T1000 (cell line): ENCODE measurements at regions not wholly inside any gene's neighbourhood (a gene's known extent, or its start where the extent isn't known, plus 50 kb on each side); places are given as distances from the start of the nearest gene placed in this dataset.
"Not testable (repeated sequence)": the region's sequence is repeated elsewhere in the genome, so short reads cannot be mapped to it uniquely, and the experiment has no call there.

ENCODE experiments used
- DNase-seq: peaks from one replicate; lab custom pipeline; 2025; ENCODE audit warnings: mixed read lengths; lab: John Stamatoyannopoulos, UW

DNA sequence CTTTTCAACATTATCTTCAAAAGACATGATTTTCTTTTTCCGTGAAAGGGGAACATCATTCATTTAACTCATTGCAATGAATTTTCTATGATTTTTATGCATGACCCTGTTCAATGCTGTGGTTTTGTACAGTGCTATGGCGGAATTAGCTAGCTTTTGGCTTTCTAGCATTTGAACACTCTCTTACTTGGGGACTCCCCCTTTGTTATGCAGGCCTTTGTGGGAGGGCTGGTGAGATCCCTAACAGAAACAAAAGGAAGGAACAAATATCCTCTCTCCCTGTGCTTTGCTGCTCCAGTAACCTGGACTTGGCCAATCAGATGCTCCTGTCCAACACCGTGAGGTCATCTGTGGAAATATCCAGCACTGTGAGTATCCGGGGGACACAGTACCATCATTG lies 353.4 kb upstream of the FZD8 start:
- DNase-seq = no peak

DNA sequence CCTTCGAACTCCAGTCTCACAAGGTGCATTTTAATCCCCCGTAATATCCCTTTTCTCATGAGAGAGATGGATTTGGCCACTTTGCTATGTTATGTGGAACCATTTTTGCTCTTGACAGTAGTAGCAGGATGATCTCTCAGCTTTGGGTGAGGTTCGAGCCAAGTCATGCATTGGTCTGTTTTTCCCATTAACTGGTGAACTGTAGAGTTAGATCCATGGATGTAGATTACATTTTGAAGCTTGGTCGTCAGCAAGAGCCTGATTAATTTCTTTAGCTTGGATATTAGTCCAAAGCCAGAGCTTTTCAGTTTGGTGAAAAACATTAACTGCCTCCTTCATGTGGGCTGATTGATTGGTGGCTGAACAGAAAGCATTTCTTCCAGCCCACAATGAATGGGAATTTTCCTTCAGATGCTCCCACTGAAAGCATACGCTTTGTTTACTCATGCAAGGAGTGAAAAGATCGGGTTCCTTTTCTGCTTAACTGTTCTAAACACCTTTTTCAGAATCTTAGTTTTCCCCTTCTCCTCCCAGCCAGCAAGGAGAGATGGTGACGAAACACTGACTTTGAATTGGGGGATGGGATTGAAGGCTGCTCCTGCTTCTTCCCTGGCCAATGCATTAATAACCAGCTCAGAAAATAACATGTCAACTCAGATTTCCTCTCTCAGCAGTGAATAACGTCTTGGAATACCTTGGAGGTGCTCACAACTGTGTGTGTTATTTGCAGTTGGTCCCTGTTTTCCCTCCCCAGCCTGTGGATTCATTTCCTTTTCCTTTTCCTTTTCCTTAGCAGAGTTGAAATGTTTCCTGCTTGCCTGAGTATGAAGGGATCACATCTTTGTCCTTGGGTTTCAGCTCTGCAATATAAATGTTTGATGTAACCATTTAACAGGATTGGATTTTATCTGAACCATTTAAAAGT lies 351.8 kb upstream of the FZD8 start:
- no peak for DNase-seq

DNA sequence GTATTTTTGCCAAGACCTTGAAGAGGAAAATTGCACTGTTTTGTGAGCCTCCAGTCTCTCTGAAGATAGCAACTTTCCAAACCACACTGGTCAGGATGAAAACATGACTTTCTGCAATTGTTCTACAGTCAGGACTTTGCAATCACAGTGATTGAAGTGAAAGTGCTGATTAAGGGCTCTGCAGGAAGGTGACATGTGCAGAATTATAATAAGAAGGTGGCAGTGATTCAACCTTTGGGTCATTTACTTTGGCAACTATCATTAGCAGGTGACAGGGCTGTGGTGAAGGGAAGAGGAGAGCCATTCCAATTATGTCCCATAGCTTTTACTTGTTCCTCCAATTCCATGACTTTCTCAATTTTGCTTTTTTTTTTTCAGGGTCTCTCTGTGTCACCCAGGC lies 350.0 kb upstream of the FZD8 start:
- DNase-seq = no peak

DNA sequence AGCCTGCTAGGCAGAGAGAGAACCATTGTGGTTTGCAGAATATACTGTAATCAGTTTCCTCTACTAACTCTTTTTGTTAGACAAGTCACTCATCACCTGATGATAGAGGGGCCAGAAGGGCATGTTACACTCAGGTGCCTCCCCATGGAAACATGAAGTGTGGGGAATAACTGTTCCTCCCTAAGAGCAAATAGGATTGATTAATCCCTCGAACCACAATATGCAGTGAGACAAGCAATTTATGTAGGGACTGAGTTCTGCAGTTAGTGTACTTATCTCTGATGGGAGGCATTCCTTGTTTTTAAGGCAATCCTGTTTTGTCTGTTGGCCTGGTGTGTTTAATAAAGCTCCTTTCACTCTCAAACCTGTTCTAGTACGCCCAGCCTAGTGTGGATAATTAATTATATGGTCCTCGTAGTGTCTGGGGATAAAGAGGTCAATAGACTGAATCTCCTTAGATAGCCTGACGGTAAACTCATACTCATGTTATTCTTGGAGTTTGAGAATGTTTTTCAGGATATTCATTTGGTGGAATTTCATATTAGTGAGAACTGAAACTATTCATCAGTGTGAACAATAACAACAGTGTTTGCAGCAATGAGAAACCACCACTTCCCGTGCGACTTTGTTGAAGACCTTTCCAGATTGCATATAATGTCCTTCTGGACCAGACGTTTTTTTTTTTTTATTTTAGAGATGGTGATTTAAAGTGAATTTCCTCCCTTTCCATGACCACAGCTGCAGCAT lies 344.8 kb upstream of the FZD8 start:
- no peak for DNase-seq

DNA sequence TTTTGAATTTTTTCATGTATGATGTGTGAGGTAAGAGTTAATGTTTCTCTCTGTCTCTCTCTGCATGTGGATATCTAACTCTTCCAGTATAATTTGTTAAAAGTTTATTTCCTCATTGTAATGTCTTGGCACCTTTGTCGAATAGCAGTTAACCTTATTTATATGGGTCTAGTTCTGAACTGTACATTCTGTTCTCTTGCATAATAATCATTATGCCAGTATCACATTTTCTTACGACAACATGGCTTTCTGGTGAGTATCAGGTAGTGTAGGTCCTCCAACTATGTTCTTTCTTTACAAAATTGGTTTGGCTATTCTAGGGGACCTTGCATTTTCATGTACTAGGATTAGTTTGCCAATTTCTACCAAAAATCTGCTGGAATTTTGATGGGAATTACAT lies 337.0 kb upstream of the FZD8 start:
- no peak for DNase-seq

DNA sequence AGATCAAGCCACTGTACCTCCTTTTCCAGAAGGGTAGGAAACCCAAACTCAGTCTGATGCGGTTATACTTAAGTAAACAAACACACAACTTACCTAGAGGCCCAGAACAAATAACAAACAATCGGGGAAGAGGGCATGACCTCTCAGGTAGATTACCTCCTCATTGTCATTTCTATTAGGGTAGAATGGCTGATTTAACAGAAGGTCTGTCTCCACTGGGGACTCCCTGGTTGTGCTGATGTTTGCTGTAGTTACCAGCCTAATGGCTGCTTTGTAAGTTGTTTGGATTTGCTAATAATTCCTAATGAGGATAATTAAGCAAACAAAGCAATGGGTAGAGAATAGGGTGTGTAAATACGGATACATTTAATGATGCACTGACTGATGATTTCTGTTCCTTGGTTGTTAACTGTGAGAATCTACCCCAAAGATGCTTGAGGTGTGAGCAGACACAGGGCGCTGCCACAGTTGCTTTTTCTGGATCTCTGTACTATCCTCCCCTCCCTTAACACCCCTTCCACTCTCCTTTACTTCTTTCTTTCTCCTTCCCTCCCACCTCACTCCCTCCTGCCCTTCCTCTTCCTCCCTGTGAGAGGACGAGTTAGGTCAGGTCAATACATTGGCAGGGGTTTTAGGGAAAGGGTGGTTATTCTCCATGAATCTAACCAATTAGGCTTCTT lies 332.0 kb upstream of the FZD8 start:
- not testable (repeated sequence) for DNase-seq

DNA sequence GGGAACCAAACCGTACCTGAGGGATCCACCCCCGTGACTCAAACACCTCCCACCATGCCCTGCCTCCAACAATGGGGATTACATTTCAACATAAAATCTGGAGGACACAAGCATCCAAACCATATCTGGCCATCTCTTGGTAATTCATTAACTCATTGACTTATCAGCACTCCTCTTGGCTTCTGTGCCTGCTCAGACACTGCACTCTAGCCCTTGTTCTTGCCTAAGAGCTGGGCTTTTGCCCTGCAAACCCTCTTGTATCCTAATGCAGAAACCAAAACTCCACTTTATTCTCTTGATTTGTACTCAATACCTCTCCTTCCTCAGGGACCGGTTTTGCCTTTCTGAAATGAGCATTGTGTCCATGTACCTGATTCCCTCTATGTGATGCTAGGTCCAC lies 330.2 kb upstream of the FZD8 start:
- DNase-seq = no peak

DNA sequence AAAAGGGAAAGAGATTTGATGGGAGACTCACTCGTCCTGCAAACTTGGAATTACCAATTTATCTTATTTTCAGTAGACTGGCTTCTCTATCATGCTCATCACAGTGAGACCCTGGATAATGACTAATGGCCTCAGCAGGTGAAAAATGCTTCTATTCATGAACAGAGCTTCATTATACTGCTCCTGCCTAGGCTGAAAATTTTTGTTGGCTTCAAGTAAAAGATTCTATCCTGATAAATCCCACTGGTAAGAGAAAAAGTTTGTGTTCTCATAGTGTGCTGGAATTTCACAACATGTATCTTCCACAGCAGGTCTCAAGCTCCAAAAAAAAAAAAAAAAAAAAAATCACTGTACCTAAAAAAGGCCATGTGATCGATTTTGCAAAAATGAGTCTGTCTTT lies 329.3 kb upstream of the FZD8 start:
- DNase-seq = no peak

DNA sequence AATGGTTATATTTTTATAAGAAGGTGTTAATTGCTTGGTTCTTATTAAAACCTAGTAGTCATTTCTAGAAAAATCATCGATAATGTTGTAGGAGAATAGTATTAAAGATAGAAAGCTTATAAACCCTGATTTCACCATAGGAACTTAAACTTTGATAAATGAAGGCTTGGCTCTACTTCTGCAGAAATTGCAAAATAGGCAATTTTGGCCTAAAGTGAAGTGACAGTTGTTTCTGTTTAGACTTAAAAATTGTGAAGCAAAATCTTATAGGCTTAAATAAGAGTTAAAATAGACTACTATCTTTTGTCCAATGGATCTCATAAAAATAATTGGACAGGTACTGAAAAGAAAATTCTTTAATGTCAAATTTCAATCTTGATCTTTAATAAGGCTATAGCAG lies 321.6 kb upstream of the FZD8 start:
- DNase-seq = no peak

DNA sequence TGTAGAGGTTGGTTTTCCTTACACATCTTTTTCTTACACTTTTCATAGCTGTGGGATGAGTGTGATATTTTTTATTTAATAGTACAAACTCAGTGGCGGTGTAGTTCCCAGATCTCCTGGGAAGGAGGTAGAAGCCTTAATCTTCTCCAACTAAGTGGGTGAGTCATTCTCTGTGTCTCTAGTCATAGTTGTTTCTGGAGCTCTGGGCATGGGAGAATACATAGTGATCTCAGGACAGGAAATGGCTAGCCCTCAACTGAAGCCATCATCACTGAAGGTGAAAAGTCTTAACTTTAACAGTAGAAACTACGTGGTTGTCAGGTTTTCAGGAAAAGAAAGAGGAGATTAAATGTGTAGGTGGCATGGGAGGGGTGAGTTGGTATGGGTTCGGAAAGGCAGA lies 319.4 kb upstream of the FZD8 start:
- no peak for DNase-seq

DNA sequence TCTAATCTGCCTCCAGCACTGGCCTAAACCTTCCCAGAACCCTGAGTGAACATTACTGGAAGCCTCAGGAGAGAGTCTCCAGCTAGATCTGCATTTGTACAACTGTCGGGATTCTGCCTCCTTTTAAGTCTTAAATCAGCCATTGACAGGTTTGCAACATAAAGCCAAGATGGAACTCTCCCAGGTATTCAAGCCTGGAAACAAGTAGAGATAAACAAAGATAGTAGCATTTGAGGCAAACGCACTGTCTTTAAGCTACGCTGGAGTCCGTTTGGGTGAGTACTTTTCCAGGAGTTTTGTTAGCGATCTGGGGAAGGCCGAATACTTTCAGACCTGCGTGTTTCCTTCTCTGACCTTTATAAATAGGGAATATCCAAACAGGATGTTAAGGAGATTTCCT lies 317.2 kb upstream of the FZD8 start:
- DNase-seq = no peak

DNA sequence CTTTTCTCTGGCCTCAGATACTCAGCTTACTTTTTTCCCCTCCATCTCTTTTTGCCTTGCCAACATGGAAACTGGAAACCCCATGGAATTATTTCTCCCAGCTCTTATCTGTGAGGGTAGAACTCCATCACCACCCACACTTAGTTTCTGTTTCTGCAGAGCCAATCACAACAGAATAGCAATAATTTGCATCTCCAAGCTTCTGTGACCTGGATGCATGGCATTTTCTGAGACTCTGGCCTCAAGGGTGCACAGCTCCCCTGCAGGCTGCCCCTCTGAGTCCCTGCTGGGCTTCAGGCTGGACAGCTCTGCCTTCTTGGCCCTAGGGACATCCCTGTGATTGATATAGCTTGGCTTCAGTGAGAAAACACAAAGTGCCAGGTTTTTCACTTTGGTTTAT lies 316.5 kb upstream of the FZD8 start:
- not testable (repeated sequence) for DNase-seq

DNA sequence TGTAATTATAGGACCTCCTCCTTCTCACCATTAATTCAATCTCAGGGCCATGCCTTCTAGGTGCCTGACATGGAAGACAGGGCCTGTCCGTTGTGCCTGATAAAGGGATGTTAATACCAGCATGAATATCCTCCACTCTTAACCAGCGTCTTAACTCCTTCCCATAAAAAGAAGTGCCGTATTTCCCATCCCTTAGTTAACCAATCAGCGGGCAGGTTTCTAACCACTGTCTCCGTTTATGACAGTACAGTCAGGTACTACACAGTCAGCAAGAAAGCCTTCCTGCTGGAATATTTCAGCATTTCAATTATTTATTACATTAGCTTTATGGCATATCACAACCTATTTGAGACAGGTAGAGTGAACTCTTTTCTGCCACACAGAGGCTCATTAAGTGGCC lies 308.6 kb upstream of the FZD8 start:
- DNase-seq = no peak

DNA sequence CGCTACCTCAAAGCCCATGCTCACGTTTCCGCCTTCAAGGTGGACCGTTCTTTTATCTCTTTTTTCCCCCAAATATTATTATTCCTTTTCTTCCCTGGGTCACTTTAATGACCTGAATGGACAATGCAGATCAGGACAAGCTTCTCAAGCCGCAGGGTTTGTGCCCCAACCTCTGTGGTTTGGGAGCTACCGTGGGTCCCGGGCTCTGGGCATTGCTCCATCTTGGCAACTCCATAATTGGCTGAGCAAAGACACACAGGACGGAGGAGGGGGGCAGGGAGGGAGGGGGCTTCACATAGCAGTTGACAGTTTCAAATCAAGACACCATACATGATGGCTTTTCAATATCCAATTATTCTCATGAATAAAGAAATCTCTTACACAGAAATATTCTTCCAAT lies 308.1 kb upstream of the FZD8 start:
- DNase-seq = no peak

DNA sequence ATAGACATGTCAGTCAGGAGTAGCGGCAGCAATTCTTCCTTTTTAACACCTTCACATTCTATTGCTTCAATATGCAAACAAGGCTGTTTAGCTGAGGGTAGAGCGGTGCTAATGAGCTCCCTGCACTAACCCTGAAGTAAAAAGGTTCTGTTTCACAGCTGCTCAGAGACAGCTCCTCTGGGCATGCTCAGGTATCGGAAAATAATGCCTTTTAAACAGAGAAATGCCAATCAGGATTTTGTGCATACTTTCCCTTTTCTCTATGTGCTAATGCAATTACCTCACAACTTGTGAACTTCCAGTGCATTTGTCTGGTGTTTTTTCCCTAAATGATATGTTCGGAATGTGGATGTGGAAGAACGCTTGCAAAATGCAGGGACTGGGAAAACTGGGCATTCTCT lies 307.7 kb upstream of the FZD8 start:
- no peak for DNase-seq

DNA sequence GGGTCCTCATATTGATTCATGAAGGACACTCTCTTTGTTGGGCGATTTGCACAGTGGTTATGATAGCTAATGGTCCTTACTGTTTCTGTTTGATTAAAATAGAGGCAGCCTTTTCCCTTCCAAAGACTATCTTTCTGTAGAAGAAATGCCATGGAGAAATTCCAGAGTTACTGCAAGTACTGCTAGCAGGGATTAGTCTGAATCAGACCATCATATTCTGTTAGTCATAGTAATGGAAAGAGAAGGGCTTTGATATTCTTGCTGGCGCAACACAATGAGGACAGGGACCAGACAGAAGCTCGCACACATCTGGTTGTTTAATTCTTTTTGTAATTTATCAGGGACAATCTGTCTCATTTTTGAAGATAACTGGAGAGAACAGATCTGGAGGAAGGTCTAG lies 304.5 kb upstream of the FZD8 start:
- DNase-seq = no peak

DNA sequence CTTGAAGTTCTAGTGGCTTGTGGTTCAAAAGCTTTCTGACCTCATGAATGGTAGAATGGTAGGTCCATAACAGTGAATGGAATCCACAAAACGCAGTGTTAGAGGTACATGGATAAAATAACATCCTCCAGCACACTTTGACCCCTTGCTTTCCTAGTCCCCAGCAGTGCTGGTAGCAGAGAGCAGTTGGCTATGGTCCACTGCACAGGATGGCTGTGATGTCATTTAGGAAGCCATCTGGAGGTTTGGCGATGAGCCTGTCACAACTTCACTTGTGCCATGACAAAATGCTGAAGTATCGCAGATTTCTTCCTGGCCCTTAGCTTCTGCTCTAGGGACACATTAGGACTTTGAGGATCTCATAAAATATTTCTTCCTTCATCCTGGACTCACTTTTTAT lies 300.0 kb upstream of the FZD8 start:
- DNase-seq = no peak

DNA sequence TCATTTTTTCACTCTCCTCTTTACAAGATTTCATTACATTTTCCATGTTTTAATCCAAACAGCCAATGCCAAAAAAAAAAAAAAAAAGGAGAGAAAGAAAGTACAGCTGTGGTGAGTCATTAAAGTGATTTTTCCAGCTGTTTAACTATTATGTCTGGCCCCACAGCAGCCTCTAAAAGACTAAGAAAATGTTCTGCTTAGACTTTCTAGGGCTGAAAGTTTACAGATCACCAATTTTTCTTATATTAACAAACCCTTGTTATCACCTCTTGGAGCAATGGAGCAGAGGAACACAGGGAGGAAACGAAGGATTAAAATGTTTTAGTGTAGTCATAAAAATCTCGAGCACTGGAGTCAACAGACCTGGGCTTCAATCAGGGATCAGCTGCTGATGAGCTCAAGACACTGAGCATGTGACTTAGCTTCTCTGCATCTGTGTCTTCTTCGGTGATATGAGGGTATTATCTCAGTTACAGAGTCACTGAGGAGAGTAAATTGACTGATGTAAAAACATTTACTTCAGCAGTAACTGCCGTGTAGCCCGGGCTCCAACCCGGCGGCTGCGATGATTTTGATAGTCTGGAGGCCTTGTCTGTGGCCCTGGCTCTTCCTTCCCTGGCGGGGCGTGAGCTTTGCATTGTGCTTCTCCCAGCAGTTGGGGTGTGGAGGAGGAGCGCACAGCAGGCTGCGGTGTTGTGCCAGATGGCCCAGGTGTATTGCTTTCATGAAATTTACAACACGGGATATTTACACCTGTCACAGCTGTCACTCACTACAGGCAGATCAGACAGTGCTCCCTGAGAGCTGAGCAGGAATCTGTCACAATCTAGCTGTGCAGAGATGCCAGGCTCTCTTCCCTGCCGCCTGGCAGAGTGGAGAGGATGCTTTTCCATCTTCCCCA lies 298.3 kb upstream of the FZD8 start:
- no peak for DNase-seq

DNA sequence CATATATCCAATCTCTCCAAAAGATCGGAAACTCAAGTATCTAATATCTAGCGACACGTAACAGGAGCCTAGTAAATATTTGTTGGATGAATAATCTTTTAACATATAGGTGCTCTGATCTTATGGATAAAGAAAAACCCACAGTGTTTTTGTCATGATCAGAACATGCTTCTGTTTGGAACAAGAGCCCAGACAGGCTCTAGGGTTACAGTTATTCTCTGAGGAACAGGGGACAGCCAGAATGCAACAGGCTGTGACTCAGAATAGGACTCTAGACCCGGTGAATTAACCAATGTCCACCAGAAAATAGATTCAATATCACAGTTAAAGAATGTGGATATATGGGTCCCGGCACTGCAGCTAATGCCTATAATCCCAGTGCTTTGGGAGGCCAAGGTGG lies 296.1 kb upstream of the FZD8 start:
- DNase-seq = no peak

DNA sequence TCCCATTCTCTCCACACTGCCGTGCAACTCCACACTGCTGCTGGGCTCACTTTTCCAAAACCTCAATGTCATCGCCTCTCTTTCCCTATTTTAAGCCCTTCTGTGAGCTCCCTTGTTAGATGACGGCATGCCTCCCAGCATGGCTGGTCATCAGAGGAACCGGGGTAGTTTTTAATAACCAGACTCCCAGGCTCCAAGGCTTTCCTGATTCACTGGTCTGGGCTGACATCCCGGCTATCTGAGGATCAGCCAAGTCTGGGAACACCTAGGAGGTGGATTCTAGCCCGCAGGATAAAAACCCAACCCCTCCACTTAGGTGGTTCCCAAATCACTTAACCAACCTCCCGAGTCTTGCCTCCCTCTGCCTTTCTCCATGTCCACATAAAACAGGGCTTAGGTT lies 295.4 kb upstream of the FZD8 start:
- no peak for DNase-seq

DNA sequence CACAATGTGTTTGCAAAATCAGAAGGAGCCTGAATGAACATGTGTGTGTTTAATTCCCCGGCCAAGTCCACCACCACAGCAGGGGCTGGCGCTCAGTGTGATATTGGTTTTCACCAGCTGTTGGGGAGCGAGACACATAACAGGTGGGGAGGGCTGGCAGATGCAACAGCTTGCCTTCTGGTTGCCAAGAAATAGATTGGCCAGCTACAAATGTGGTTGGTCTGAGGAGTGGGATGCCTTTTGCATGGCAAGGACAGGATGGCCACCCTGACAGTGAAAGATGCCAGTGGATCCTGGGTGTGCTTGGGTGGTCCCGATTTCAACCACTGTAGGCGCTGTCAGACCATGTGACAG lies 292.5 kb upstream of the FZD8 start:
- DNase-seq = no peak
